NCI-H526 (cell line): ENCODE measurements at regions not wholly inside any gene's neighbourhood (a gene's known extent, or its start where the extent isn't known, plus 50 kb on each side); places are given as distances from the start of the nearest gene placed in this dataset.

Experiments used
- DNase-seq, 2 experiments: peaks; one replicate each; lab custom pipeline; 2025; lab: John Stamatoyannopoulos, UW

DNA sequence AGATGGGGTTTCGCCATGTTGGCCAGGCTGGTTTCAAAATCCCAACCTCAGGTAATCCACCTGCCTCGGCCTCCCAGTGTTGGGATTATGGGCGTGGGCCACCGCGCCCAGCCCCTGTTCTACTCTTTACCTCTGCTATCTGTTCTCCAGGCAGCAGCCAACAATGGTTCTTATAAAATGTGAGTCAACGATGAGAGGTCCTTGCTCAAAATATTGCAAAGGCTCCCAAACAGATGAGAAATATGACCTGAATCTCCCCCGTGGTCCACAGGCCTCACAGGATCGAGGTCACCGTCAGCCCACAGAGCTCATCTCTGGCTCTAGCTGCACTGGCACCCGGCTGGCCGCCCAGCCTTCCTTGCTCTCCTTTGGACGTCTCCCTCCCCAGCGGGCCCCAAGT is 62.0 kb upstream of the EGFR start:
- DNase-seq, result no peak

DNA sequence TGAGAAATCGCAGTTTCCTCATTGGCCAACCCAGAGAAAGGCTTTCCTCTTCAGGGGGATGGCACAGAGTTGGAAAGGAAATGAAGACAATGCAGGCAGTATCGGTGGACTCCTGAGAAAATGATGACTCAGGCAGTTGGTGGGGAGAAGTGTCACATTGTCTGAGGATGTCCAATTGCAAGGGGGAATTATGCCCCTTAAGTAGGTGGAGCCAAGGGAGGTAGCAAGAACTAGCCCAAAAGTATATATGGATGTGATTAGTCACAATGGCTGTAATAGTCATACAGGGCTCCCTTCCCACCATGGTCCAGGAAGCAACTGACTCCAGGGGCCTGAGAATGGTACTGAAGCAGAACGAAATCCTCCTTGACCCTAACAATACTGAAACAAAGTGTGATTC is 58.3 kb upstream of the EGFR start:
- DNase-seq, result no peak

GRCh38 chr7:54961391-54961790 is 57.4 kb upstream of the EGFR start:
- no peak for DNase-seq

DNA sequence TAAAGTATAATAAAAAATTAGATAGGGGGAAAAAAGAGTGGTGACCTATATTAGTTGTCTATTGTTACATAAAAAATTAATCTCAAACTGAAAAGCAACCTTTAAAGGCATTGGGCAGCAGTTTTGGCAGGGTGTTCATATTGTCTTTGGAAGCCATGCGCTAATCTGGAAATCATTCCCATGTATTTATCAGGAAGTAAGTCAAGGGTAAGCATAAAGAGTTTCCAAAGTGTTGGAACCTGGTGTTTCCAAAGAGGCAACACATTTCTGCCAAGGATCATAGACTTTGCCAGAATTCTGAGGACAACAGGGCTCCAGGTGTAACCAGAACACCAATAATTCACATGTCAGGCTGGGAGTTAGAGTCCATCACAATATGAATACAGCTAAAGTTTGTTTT is 55.7 kb upstream of the EGFR start:
- no peak for DNase-seq

- DNase-seq, result no peak
Measured at GRCh38 chr7:54964136-54964535, 54.7 kb upstream of the EGFR start.

GRCh38 chr7:54967377-54967776 is 51.4 kb upstream of the EGFR start:
- DNase-seq, result no peak

DNA sequence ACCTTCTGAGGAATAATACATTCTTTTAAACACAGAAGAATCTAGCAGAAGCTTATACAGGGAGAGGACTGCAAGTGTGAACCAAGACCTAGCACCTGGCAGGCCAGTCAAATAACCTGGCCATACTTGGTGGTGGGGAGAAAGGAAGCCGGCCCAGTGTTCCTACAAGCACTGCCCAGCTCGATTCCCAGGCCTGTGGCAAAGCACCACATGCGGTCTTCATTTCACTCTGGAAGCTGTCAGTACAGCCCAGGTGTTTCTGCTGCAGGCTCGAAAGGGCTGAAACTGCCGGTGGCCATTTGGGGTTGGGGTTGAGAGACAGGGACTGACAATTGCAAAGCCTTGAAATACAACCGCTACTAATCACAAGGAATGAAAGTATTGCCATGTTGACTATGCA is 50.8 kb upstream of the EGFR start:
- no peak for DNase-seq
